ENCODE measurements at regions not wholly inside any gene's neighbourhood (a gene's known extent, or its start where the extent isn't known, plus 50 kb on each side); places are given as distances from the start of the nearest gene placed in this dataset.

DNA sequence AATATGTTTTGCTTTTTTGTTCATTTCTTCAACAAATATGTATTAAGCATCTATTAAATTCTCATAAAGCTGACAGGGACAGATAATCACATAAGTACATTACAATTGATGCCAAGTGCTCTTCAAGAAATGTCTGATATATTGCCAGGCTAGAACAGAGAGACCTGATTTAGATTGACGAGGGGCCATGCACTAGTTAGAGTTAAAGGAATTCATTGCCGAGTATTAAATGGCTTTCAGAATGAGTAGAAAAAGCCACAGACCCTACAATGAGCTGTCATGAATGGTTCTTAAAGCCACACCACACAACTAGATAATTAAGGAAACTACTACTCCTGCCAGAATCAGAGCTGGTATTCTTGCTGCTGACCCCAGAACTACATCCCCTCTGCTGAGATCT, 250.2 kb upstream of the MME start:
- TF ChIP-seq, protein P1, sequence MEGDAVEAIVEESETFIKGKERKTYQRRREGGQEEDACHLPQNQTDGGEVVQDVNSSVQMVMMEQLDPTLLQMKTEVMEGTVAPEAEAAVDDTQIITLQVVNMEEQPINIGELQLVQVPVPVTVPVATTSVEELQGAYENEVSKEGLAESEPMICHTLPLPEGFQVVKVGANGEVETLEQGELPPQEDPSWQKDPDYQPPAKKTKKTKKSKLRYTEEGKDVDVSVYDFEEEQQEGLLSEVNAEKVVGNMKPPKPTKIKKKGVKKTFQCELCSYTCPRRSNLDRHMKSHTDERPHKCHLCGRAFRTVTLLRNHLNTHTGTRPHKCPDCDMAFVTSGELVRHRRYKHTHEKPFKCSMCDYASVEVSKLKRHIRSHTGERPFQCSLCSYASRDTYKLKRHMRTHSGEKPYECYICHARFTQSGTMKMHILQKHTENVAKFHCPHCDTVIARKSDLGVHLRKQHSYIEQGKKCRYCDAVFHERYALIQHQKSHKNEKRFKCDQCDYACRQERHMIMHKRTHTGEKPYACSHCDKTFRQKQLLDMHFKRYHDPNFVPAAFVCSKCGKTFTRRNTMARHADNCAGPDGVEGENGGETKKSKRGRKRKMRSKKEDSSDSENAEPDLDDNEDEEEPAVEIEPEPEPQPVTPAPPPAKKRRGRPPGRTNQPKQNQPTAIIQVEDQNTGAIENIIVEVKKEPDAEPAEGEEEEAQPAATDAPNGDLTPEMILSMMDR (IDR thresholded peaks at IDR 0.05) = no peak
- TF ChIP-seq EZH2 (IDR thresholded peaks at IDR 0.05; ENCODE audit: borderline replicate concordance, insufficient read depth, low read depth, low read length, poor library complexity, severe bottlenecking) = no peak

All from B cell (primary cell).